GM23338 (cell line): ENCODE measurements at regions not wholly inside any gene's neighbourhood (a gene's known extent, or its start where the extent isn't known, plus 50 kb on each side); places are given as distances from the start of the nearest gene placed in this dataset.

Experiments used
- CREB1 ChIP-seq: fragments of 250-450 bp; sonication (Bioruptor Pico); IDR thresholded peaks from 2 replicates; pipeline ENCODE4 v1.5.0; 2020; ENCODE audit warnings: low read depth, mild to moderate bottlenecking, moderate library complexity
- ETS1 ChIP-seq: IDR thresholded peaks from 2 replicates; pipeline ENCODE4 v1.6.1; 2016; ENCODE audit warnings: antibody characterized with exemption
- EZH2 ChIP-seq: fragments of 200-600 bp; sonication (generic); IDR thresholded peaks from one replicate; pipeline ENCODE4 v1.8.0; 2017; ENCODE audit warnings: antibody characterized with exemption, mild to moderate bottlenecking, low read depth; ENCODE audit not compliant: unreplicated experiment
- EZH2phosphoT487 ChIP-seq: fragments of 200-600 bp; sonication (generic); IDR thresholded peaks from one replicate; pipeline ENCODE4 v1.8.1; 2018; ENCODE audit warnings: antibody characterized with exemption; ENCODE audit not compliant: unreplicated experiment
- JUNB ChIP-seq: IDR thresholded peaks from one replicate; pipeline ENCODE4 v1.6.1; 2016; ENCODE audit warnings: antibody characterized with exemption; ENCODE audit not compliant: unreplicated experiment
- NANOG ChIP-seq: IDR thresholded peaks from 2 replicates; pipeline ENCODE4 v1.6.1; 2016; ENCODE audit warnings: antibody characterized with exemption, borderline replicate concordance
- POLR2AphosphoS5 ChIP-seq: IDR thresholded peaks from 2 replicates; pipeline ENCODE4 v1.6.1; 2016; ENCODE audit warnings: antibody characterized with exemption, low read depth
- STAT1 ChIP-seq: IDR thresholded peaks from one replicate; pipeline ENCODE4 v1.6.1; 2016; ENCODE audit warnings: antibody characterized with exemption; ENCODE audit not compliant: unreplicated experiment
- ZNF114 ChIP-seq: fragments of 250-450 bp; sonication (Bioruptor Pico); IDR thresholded peaks from 2 replicates; pipeline ENCODE4 v1.5.0; 2020; ENCODE audit warnings: mild to moderate bottlenecking, moderate library complexity
- ZNF331 ChIP-seq: fragments of 250-450 bp; sonication (Bioruptor Pico); IDR thresholded peaks from 2 replicates; pipeline ENCODE4 v1.5.0; 2020; ENCODE audit warnings: low read depth, mild to moderate bottlenecking, moderate library complexity
- TF ChIP-seq, protein P1 (sequence below), 2 experiments: fragments of 200-600 bp in 1 of 2; sonication (generic) in 1 of 2; conservative IDR thresholded peaks; 2 replicates each; pipeline versions ENCODE4 v1.5.1 to v1.6.1; 2016 to 2017; ENCODE audit warnings: antibody characterized with exemption in 2 of 2, low read depth in 2 of 2, mild to moderate bottlenecking in 2 of 2, moderate library complexity in 1 of 2
- TF ChIP-seq, protein P2 (sequence below): IDR thresholded peaks from one replicate; pipeline ENCODE4 v1.6.1; 2018; ENCODE audit warnings: antibody characterized with exemption; ENCODE audit not compliant: unreplicated experiment

- TF ChIP-seq, protein P1, sequence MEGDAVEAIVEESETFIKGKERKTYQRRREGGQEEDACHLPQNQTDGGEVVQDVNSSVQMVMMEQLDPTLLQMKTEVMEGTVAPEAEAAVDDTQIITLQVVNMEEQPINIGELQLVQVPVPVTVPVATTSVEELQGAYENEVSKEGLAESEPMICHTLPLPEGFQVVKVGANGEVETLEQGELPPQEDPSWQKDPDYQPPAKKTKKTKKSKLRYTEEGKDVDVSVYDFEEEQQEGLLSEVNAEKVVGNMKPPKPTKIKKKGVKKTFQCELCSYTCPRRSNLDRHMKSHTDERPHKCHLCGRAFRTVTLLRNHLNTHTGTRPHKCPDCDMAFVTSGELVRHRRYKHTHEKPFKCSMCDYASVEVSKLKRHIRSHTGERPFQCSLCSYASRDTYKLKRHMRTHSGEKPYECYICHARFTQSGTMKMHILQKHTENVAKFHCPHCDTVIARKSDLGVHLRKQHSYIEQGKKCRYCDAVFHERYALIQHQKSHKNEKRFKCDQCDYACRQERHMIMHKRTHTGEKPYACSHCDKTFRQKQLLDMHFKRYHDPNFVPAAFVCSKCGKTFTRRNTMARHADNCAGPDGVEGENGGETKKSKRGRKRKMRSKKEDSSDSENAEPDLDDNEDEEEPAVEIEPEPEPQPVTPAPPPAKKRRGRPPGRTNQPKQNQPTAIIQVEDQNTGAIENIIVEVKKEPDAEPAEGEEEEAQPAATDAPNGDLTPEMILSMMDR (conservative IDR thresholded peaks at IDR 0.05; ENCODE audit: low read depth in 2 of 2), result no peak
- TF ChIP-seq CREB1 (CRISPR knock-in tag) (no peak), EZH2 (no peak), NANOG (no peak), POLR2AphosphoS5 (no peak), ZNF114 (CRISPR knock-in tag) (no peak), JUNB (no peak), EZH2phosphoT487 (no peak), ETS1 (no peak), STAT1 (no peak), ZNF331 (CRISPR knock-in tag) (no peak)
- TF ChIP-seq, protein P2, sequence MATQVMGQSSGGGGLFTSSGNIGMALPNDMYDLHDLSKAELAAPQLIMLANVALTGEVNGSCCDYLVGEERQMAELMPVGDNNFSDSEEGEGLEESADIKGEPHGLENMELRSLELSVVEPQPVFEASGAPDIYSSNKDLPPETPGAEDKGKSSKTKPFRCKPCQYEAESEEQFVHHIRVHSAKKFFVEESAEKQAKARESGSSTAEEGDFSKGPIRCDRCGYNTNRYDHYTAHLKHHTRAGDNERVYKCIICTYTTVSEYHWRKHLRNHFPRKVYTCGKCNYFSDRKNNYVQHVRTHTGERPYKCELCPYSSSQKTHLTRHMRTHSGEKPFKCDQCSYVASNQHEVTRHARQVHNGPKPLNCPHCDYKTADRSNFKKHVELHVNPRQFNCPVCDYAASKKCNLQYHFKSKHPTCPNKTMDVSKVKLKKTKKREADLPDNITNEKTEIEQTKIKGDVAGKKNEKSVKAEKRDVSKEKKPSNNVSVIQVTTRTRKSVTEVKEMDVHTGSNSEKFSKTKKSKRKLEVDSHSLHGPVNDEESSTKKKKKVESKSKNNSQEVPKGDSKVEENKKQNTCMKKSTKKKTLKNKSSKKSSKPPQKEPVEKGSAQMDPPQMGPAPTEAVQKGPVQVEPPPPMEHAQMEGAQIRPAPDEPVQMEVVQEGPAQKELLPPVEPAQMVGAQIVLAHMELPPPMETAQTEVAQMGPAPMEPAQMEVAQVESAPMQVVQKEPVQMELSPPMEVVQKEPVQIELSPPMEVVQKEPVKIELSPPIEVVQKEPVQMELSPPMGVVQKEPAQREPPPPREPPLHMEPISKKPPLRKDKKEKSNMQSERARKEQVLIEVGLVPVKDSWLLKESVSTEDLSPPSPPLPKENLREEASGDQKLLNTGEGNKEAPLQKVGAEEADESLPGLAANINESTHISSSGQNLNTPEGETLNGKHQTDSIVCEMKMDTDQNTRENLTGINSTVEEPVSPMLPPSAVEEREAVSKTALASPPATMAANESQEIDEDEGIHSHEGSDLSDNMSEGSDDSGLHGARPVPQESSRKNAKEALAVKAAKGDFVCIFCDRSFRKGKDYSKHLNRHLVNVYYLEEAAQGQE, result no peak
Measured at GRCh38 chr1:81209461-81209860, 591.3 kb upstream of the ADGRL2 start.
